Loucy (cell line): ENCODE measurements at regions not wholly inside any gene's neighbourhood (a gene's known extent, or its start where the extent isn't known, plus 50 kb on each side); places are given as distances from the start of the nearest gene placed in this dataset.

Source experiments
- EZH2phosphoT487 ChIP-seq: fragments of 200-600 bp; IDR thresholded peaks from 2 replicates; pipeline ENCODE4 v1.6.1; 2018; ENCODE audit warnings: antibody characterized with exemption, mild to moderate bottlenecking, moderate library complexity, borderline replicate concordance
- TF ChIP-seq, protein P1 (sequence below): fragments of 200-600 bp; sonication (generic); conservative IDR thresholded peaks from 2 replicates; pipeline ENCODE4 v1.5.1; 2014; ENCODE audit warnings: mild to moderate bottlenecking, antibody characterized with exemption, low read length

GRCh38 chr6:4336778-4337442 is 201.5 kb upstream of the ECI2 start:
- TF ChIP-seq, protein P1, sequence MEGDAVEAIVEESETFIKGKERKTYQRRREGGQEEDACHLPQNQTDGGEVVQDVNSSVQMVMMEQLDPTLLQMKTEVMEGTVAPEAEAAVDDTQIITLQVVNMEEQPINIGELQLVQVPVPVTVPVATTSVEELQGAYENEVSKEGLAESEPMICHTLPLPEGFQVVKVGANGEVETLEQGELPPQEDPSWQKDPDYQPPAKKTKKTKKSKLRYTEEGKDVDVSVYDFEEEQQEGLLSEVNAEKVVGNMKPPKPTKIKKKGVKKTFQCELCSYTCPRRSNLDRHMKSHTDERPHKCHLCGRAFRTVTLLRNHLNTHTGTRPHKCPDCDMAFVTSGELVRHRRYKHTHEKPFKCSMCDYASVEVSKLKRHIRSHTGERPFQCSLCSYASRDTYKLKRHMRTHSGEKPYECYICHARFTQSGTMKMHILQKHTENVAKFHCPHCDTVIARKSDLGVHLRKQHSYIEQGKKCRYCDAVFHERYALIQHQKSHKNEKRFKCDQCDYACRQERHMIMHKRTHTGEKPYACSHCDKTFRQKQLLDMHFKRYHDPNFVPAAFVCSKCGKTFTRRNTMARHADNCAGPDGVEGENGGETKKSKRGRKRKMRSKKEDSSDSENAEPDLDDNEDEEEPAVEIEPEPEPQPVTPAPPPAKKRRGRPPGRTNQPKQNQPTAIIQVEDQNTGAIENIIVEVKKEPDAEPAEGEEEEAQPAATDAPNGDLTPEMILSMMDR = no peak
- no peak for TF ChIP-seq EZH2phosphoT487
